HG02973 (cell line): ENCODE measurements at regions not wholly inside any gene's neighbourhood (a gene's known extent, or its start where the extent isn't known, plus 50 kb on each side); places are given as distances from the start of the nearest gene placed in this dataset.
"Not testable (repeated sequence)": the region's sequence is repeated elsewhere in the genome, so short reads cannot be mapped to it uniquely, and the experiment has no call there.

Experiments
- ATAC-seq: cut with Tn5 transposase; IDR thresholded peaks from one replicate; pipeline ENCODE4 v1.9.1; 2021; ENCODE audit warnings: moderate library complexity; ENCODE audit not compliant: unreplicated experiment

GRCh38 chr5:56733580-56733979, 81.8 kb upstream of the MAP3K1 start:
- ATAC-seq: no peak

- no peak for ATAC-seq
Measured at GRCh38 chr5:56732121-56732520, 83.2 kb upstream of the MAP3K1 start.

DNA sequence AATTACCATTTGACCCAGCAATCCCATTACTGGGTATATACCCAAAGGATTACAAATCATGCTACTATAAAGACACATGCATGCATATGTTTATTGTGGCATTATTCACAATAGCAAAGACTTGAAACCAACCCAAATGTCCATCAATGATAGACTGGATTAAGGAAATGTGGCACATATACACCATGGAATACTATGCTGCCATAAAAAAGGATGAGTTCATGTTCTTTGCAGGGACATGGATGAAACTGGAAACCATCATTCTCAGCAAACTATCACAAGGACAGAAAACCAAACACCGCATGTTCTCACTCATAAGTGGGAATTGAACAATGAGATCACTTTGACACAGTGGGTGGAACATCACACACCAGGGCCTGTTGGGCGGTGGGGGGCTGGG, 83.9 kb upstream of the MAP3K1 start:
- not testable (repeated sequence) for ATAC-seq

DNA sequence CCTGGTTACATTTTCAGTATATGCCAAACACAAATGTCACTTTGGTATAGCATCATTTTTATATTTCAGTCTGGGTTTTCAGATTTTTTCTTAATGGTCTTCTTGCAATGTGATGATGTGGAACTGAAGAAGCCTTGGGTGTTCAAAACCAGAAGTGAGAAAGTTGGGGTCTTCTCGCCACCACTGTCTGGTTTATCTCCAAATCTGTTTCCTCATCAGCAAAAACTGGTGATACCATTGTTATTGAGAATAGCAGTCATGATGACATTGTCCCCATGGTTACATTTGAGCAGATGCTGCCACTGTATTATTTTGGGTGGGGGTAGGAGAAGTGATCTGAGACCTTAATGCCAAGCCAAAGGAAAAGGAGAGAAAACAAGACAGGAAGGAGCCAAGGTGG, 85.9 kb upstream of the MAP3K1 start:
- ATAC-seq: no peak

DNA sequence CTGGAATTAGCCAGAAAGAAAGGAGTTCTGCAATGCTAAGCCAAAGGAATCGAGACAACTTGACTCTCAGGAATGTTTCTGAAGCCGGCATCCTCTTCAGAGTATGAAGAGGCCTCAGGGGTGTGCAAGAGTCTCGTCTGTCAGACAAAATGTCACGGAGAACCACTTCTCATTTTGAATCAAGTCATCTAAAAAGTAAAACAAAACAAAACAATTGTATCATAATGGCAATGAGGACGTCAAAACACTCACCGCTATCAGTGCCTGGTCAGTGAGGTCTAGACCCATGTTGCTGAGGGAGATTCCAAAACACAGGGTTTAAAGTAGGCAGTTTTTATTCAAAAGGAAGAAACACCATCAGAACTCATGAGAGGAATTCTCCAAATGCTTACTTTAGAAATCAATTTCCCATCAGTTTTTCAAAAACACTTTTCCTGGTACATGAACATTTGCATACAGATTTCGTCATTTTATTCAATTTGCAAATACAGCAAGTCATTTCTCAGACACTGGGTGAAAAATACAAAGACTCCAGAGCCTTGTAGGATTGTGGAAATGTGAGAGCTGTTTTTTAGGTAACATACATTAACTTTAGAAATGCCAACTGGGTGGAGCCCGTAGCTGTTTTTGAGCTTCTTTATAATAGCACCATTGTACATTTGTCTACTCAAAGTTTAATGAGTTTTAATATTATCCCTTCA, 89.5 kb upstream of the MAP3K1 start:
- ATAC-seq: no peak

GRCh38 chr5:56724857-56725256, 90.5 kb upstream of the MAP3K1 start:
- ATAC-seq: not testable (repeated sequence)

GRCh38 chr5:56722317-56722716, 93.0 kb upstream of the MAP3K1 start:
- ATAC-seq: no peak

- ATAC-seq: no peak
Measured at GRCh38 chr5:56717253-56717987, 97.9 kb upstream of the MAP3K1 start.

DNA sequence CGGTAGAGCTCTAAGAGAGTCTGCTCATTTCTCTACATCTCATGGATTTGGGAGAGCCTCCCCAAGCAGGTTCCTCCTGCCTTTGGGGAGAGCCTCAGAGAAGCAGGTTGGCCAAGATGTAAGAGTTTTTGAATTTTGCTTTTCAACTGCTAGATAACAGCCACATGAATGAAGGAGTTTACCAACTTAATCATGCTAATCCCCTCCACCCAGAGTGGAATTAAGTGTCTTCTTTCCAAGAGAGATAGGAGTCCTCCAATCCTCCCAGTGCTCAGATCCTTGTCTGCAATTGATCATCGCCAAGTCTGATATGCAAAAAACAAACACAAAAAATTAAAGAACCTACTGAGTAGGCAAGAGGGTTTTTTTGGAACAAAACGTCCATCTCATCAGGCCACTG, 99.4 kb upstream of the MAP3K1 start:
- ATAC-seq: no peak

DNA sequence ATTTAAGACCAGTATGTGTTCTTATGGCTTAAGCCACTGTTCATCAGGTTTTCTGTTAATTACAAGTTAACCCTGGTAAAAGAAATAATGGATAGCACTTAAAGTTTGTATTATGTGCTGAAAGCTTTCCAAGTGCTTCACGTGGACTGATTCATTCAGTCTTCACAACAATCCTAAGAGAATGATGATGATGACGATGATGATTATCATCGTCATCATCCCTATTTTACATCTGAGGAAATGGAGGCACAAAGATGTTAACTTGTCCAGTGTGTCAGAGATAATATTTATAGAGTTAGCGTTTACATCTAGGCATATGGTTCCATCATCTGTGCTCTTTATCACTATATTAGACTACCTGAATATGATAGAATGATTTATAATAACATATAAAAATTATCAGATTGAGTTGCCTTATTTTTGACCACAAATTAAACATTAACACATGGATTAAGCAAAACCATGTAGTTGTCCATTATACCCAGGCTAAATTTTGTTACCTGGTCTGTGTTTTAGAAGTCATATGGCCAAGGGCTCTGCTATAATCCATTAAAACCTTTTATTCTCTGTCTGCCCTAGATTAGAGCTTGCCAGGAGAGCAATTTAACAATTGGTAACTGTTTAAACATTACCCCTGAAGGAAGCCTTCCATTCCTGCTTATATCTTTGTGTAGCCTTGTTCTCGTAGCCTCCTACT, 102.3 kb upstream of the MAP3K1 start:
- no peak for ATAC-seq

DNA sequence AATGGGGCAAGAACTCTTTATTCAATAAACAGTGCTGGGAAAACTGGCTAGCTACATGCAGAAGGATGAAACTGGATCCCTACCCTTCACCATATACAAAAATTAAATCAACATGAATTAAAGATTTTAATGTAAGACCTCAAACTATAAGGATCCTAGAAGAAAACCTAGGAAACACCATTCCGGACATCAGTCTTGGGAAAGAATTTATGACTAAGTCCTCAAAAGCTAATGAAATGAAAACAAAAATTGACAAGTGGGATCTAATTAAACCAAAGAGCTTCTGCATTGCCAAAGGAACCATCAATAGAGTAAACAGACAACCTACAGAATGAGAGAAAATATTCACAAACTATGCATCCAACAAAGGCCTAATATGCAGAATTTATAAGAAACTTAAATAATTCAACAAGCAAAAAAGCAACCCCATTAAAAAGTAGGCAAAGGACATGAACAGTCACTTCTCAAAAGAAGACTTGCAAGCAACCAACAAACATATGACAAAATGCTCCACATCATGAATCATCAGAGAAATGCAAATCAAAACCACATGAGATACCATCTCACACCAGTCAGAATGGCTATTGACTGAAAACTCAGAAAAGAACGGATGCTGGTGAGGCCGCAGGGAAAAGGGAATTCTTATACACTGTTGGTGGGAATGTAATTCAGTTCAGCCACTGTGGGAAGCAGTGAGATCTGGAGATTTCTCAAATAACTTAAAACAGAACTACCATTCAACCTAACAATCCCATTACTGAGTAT, 104.3 kb upstream of the MAP3K1 start:
- no peak for ATAC-seq

- no peak for ATAC-seq
Measured at GRCh38 chr5:56706504-56706903, 108.8 kb upstream of the MAP3K1 start.

- ATAC-seq: no peak
Measured at GRCh38 chr5:56705217-56705616, 110.1 kb upstream of the MAP3K1 start.

- ATAC-seq: no peak
Measured at GRCh38 chr5:56703952-56704351, 111.4 kb upstream of the MAP3K1 start.

- no peak for ATAC-seq
Measured at GRCh38 chr5:56700711-56701110, 114.6 kb upstream of the MAP3K1 start.

DNA sequence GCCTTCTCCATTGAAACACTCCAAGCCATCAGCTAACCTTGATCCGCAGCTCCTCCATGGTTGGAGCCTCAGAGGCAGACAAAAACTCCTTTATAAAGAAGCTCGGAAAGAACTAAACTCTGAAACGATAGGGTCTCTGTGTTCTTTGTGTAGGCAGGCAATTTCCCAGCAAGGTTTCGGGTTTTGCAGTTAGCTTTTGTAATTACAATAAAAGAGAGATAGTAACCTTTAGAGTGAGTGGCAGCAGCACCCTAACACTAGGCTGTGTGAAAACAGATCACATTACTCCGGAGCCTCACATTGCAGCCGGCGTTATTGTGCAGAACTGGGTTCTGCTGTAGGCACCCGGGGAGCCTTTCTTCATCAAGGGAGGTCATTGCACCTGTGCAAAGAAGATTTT, 115.8 kb upstream of the MAP3K1 start:
- no peak for ATAC-seq

DNA sequence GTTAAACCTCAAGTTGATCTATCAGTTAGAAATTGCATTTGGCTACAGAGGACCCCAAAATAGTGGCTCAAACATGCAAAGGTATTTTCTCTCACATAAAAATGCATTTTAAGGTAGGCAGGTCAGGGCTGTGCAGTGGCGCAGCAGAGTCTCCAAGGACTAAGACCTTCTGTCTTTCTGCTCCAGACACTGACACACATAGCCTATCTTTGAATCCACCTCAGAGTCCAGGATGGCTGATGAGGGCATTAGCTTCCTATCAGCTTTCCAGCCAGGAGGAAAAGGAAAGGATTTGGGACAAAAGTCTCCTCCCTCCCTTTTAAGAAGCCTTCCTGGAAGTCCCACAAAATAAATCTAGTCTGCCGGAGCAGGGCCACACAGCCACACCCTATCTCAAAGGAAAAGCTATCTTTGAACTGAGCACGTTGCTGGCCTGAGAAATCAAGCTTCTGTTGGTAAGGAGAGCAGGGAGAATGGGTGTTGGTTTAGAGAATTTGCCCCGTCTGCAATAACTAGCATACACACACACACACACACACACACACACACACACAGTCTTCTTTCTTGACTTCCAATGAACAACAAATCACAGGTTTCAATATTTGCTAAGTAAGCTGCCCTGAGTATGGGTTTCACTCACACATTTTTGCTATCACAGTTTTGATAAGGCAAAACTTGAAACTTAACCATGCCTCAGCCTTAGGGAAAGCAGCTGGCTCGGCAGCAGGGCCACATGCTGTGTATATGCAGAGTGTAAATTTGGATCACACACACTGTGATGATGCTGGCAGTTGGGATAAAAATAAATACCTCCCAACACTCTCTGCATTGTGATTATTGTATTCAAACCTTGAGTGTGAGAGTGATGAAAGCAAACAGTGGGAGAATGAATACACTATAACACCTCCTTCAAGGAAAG, 116.6 kb upstream of the MAP3K1 start:
- no peak for ATAC-seq

- ATAC-seq: no peak
Measured at GRCh38 chr5:56696900-56697299, 118.4 kb upstream of the MAP3K1 start.

DNA sequence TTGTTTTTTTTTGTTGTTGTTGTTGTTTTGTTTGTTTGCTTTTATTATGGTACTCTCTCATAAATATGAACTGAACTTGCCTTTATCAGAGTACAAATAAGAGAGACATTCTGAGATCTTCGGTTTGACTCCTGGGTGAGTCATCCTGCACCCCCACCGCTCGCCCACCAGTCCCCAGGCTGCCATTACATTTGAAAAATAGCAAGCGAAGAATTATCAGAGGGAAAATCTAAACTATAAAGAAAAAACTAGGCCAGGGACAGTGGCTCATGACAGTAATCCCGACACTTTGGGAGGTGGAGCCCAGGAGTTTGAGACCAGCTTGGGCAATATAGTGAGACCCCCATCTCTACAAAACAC, 122.1 kb upstream of the MAP3K1 start:
- no peak for ATAC-seq
